ENCODE measurements at regions not wholly inside any gene's neighbourhood (a gene's known extent, or its start where the extent isn't known, plus 50 kb on each side); places are given as distances from the start of the nearest gene placed in this dataset.

DNA sequence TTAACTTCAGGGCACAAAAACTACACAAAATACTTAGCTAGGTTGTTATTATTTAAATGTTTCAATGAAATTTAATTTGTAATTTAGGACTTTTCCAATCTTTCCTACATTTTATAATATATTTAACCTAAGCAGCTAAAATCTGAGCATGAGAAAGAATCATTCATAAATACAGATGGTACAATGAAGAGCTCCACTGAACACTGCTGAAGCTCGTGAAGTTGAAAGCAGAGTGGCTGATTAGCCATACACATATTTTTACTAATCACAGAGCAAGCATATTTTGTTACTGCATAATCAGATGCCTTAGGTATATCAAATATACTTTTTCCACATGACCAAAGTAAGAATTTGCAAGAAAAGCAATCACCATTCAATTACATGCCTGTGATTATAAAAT is 184.9 kb upstream of the ETAA1 start:
- Histone ChIP-seq H3K4ac (ENCODE audit: low read depth, low read length) (no peak overlapping the region), H3K9ac (ENCODE audit: low read depth, low read length) (no peak overlapping the region), H4K8ac (ENCODE audit: low read depth in 2 of 2, low read length in 2 of 2) (no peak overlapping the region), H2BK120ac (ENCODE audit: low read depth, low read length) (no peak overlapping the region), H3K27ac (ENCODE audit: insufficient read depth, low read length) (no peak overlapping the region), H3K4me3 (ENCODE audit: insufficient read depth, low read depth, low read length) (no peak overlapping the region), H3K23ac (ENCODE audit: low read depth, low read length) (no peak overlapping the region), H3K14ac (replicated peaks; ENCODE audit: low read depth, low read length) (no peak overlapping the region), H3K27me3 (ENCODE audit: control insufficient read depth, insufficient read depth, low read length) (no peaks in the 10 kb centered on the region), H3K79me1 (ENCODE audit: low read depth in 1 of 2, low read length in 2 of 2) (peaks cover 11 to 15% of the 10 kb centered on the region in 2 experiments; a peak in 3 of 4 replicates), H2AK5ac (ENCODE audit: low read depth, low read length) (no peak overlapping the region), H3K18ac (ENCODE audit: low read depth, low read length) (no peak overlapping the region), H2BK15ac (ENCODE audit: low read depth, low read length) (no peak overlapping the region), H4K91ac (ENCODE audit: insufficient read depth, low read depth, low read length) (no peak overlapping the region), H3K9me3 (ENCODE audit: control insufficient read depth, insufficient read depth, low read length) (no peaks in the 10 kb centered on the region), H2AK9ac (replicated peaks; ENCODE audit: low read depth, low read length, poor library complexity) (no peak overlapping the region), H2BK20ac (ENCODE audit: low read depth, low read length) (peak overlapping the region; percentile 26; the same call in 1 of the 2 replicates), H4K5ac (ENCODE audit: low read depth, low read length) (no peak overlapping the region), H3K56ac (ENCODE audit: extremely low read depth, insufficient read depth, low read length) (no peak overlapping the region), H3K4me1 (ENCODE audit: control insufficient read depth, insufficient read depth, low read length) (peaks cover 16% of the 10 kb centered on the region), H3K36me3 (ENCODE audit: control insufficient read depth, insufficient read depth, low read length) (no peaks in the 10 kb centered on the region), H4K20me1 (ENCODE audit: insufficient read depth, low read length) (no peaks in the 10 kb centered on the region), H2AFZ (replicated peaks; ENCODE audit: low read length, poor library complexity) (no peak overlapping the region), H2BK5ac (ENCODE audit: low read depth, low read length, poor library complexity, severe bottlenecking) (no peak overlapping the region), H3K9me1 (ENCODE audit: insufficient read depth, low read length) (peaks cover 18% of the 10 kb centered on the region), H3K4me2 (ENCODE audit: low read depth, low read length) (no peak overlapping the region)
- POLR2A ChIA-PET (ENCODE audit: unreplicated experiment), result no interaction called here
- no TSS peak for BruUV-seq (replicated peaks)
- ATAC-seq (ENCODE audit: low read depth) (no peak), DNase-seq (no peak)
- in situ Hi-C loops (cut with MboI; ENCODE audit: low sequenced_read_pairs), result no loop called here
- no CpG with 5 or more reads among the region's 1 CpG for WGBS, 2 experiments (ENCODE audit: extremely low coverage in 2 of 2, insufficient read length in 1 of 2)
- intact Hi-C loops (cut with micrococcal nuclease), result loop anchor here (10.0 kb wide), 1 partner anchor 823 kb away; no protein-coding TSS in a partner anchor
- CTCF ChIA-PET, result interaction anchor here (0.7 to 1.5 kb wide), 3 partner anchors 13 to 769 kb away, joined by 3 to 5 read pairs (median 3); no protein-coding TSS in a partner anchor
- dilution Hi-C loops (cut with HindIII; ENCODE audit: low sequenced_read_pairs, unreplicated experiment), result loop anchor here (25.0 kb wide), 1 partner anchor 775 kb away; the partner anchor contains the start of gene MEIS1
- no peak for TF ChIP-seq BHLHE40 (IDR thresholded peaks at IDR 0.05; ENCODE audit: low read depth, low read length)
- TF ChIP-seq RAD21 (IDR thresholded peaks at IDR 0.05; ENCODE audit: low read length), result no peak
- no peak for TF ChIP-seq MXI1 (IDR thresholded peaks at IDR 0.05; ENCODE audit: borderline replicate concordance, low read depth, low read length)
- TF ChIP-seq CHD1 (IDR thresholded peaks at IDR 0.05; ENCODE audit: low read depth, low read length), result no peak
- no peak for TF ChIP-seq RCOR1 (IDR thresholded peaks at IDR 0.05; ENCODE audit: insufficient replicate concordance, low read length)
- TF ChIP-seq MAZ (IDR thresholded peaks at IDR 0.05; ENCODE audit: borderline replicate concordance, low read depth, low read length), result no peak
- no peak for TF ChIP-seq POLR2A (IDR thresholded peaks at IDR 0.05; ENCODE audit: low read depth, low read length)
- no peak for TF ChIP-seq RFX5 (IDR thresholded peaks at IDR 0.05; ENCODE audit: low read depth, low read length)
- TF ChIP-seq, protein P1, sequence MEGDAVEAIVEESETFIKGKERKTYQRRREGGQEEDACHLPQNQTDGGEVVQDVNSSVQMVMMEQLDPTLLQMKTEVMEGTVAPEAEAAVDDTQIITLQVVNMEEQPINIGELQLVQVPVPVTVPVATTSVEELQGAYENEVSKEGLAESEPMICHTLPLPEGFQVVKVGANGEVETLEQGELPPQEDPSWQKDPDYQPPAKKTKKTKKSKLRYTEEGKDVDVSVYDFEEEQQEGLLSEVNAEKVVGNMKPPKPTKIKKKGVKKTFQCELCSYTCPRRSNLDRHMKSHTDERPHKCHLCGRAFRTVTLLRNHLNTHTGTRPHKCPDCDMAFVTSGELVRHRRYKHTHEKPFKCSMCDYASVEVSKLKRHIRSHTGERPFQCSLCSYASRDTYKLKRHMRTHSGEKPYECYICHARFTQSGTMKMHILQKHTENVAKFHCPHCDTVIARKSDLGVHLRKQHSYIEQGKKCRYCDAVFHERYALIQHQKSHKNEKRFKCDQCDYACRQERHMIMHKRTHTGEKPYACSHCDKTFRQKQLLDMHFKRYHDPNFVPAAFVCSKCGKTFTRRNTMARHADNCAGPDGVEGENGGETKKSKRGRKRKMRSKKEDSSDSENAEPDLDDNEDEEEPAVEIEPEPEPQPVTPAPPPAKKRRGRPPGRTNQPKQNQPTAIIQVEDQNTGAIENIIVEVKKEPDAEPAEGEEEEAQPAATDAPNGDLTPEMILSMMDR (conservative IDR thresholded peaks at IDR 0.05; ENCODE audit: low read depth, low read length), result no peak

Data from IMR-90 (cell line).